ENCODE measurements at regions not wholly inside any gene's neighbourhood (a gene's known extent, or its start where the extent isn't known, plus 50 kb on each side); places are given as distances from the start of the nearest gene placed in this dataset.

DNA sequence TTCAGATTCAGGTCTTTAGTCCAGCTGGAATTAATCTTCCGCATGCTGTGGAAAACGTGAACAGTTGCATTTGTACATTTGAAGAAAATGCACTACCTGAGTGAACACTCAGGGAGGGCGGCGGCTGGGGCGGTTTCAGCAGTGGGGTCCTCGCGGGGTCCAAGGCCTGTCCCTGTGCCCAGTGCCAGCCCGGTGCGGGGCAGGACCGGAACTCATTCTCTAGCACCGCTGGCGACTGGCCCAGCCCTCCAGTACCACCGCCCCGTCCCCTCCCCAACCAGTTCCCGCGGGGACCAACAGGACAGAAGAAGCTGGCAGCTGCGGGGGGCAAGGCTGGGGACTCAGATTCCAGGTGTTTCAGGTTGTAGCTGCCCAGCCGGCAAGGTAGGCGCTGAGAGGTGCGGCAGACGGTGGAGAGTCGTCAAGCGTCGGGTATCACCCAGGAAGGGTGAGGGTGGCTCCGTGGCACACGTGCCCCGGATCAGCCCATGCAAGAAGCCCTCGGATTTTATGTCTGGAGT lies 72.2 kb upstream of the ARNT2 start:
- TF ChIP-seq, protein P1, sequence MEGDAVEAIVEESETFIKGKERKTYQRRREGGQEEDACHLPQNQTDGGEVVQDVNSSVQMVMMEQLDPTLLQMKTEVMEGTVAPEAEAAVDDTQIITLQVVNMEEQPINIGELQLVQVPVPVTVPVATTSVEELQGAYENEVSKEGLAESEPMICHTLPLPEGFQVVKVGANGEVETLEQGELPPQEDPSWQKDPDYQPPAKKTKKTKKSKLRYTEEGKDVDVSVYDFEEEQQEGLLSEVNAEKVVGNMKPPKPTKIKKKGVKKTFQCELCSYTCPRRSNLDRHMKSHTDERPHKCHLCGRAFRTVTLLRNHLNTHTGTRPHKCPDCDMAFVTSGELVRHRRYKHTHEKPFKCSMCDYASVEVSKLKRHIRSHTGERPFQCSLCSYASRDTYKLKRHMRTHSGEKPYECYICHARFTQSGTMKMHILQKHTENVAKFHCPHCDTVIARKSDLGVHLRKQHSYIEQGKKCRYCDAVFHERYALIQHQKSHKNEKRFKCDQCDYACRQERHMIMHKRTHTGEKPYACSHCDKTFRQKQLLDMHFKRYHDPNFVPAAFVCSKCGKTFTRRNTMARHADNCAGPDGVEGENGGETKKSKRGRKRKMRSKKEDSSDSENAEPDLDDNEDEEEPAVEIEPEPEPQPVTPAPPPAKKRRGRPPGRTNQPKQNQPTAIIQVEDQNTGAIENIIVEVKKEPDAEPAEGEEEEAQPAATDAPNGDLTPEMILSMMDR (IDR thresholded peaks at IDR 0.05): no peak
- TF ChIP-seq POLR2A (IDR thresholded peaks at IDR 0.05): no peak
- TF ChIP-seq EP300 (IDR thresholded peaks at IDR 0.05): no peak

Measured in ovary (tissue), 3 donors.